Ovary (tissue), 7 donors: ENCODE measurements at regions not wholly inside any gene's neighbourhood (a gene's known extent, or its start where the extent isn't known, plus 50 kb on each side); places are given as distances from the start of the nearest gene placed in this dataset.

Experiments used
- DNase-seq, 5 donors: peaks; one replicate each; pipeline ENCODE4 v3.0.0-alpha.2; 2019 to 2020
- H3K27ac ChIP-seq, 2 donors: fragments of 200-600 bp; one replicate each; pipeline versions ENCODE4 v1.5.1 to v1.8.0; 2019 to 2022
- H3K27me3 ChIP-seq: fragments of 200-600 bp; one replicate; pipeline ENCODE4 v1.8.0; 2022
- H3K36me3 ChIP-seq: fragments of 200-600 bp; sonication (generic); one replicate; pipeline ENCODE4 v1.5.1; 2019
- H3K4me1 ChIP-seq: one replicate; pipeline ENCODE4 v1.8.1; 2013; ENCODE audit warnings: mild to moderate bottlenecking, moderate library complexity; ENCODE audit not compliant: insufficient read depth
- H3K4me3 ChIP-seq: fragments of 200-600 bp; sonication (generic); one replicate; pipeline ENCODE4 v1.5.1; 2017
- H3K9me3 ChIP-seq, 2 donors: fragments of 200-600 bp in 1 of 2; sonication (generic) in 1 of 2; one replicate each; pipeline versions ENCODE4 v1.5.1 to v1.8.1; 2013 to 2019; ENCODE audit warnings: mild to moderate bottlenecking in 1 of 2, moderate library complexity in 1 of 2
- EP300 ChIP-seq: sonication (generic); formaldehyde crosslinking; IDR thresholded peaks from one replicate; pipeline ENCODE4 v1.6.1; 2017; ENCODE audit warnings: antibody characterized with exemption
- POLR2A ChIP-seq: fragments of 450-650 bp; IDR thresholded peaks from one replicate; pipeline ENCODE4 v1.6.1; 2017; ENCODE audit warnings: antibody characterized with exemption, mild to moderate bottlenecking, moderate library complexity
- WGBS, 3 donors: extraction: QIAGEN DNeasy Blood & Tissue Kit in 1 of 3; methylation state at CpG; one replicate each; pipeline versions ENCODE4 v1.1.5 to v1.1.7; 2013 to 2017; 5-methylcytosine and 5-hydroxymethylcytosine counted together
- intact Hi-C, 4 donors: fragments of 100-400 bp; cut with DNase I; formaldehyde crosslinking; loops; one replicate each; pipeline versions ENCODE4 v1.11.0 to v1.15.1; 2022 to 2023
- TF ChIP-seq, protein P1 (sequence below), 3 donors: fragments of 450-650 bp in 2 of 3; fragments of 200-600 bp in 1 of 3; IDR thresholded peaks; one replicate each; pipeline versions ENCODE4 v1.5.1 to v1.8.0; 2016 to 2022; ENCODE audit warnings: antibody characterized with exemption in 3 of 3, mild to moderate bottlenecking in 1 of 3
- donor health status: DM: no; HTN: no; CAD: no; lungs with moderate emphysema.
- donor health status: DM: no; HTN: no; CAD: no.
- donor health status: Bipolar disorder and iron deficiency.
- donor health status: DM: no; HTN: no; CAD: no.
- donor health status: DM: yes; HTN: yes; CAD: no.

DNA sequence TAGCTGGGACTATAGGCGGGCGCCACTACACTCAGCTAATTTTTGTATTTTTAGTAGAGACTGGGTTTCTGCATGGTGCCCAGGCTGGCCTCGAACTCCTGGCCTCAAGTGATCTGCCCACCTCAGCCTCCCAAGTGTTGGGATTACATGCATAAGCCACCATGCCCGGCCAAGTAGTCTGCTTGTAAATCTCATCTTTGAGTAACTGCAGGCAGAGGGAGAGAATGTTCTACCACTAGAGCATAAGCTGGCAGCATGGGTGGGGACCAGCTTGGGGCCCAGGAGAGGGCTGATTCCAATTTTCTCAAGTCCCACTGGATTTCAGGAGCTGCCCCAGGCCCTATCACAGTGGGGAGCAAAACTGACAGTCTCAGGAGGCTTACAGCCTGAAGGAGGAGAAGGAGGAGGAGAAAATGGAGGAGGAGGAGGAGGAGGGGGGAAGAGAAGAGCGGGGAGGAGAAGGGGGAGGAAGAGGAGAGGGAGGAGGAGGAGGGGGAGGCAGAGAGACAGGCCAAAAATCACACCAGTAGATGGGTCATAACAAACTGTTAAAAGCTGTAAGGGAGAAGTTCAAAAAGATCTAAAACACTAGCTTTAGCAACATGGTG lies 229.1 kb upstream of the IGF1R start:
- H3K36me3 ChIP-seq, result no peaks in the 10 kb centered on the region
- peaks cover 3% of the 10 kb centered on the region for H3K4me1 ChIP-seq
- intact Hi-C loops, result no loop called here
- no peaks in the 10 kb centered on the region for H3K27me3 ChIP-seq
- no peak for DNase-seq
- H3K27ac ChIP-seq, result no peak overlapping the region
- no peak overlapping the region for H3K4me3 ChIP-seq
- H3K9me3 ChIP-seq, result no peaks in the 10 kb centered on the region
- 62 to 70% (median 66%) methylated on average over 5 of the region's 5 CpGs for WGBS, 3 donors
- TF ChIP-seq EP300 (no peak), POLR2A (no peak)
- TF ChIP-seq, protein P1, sequence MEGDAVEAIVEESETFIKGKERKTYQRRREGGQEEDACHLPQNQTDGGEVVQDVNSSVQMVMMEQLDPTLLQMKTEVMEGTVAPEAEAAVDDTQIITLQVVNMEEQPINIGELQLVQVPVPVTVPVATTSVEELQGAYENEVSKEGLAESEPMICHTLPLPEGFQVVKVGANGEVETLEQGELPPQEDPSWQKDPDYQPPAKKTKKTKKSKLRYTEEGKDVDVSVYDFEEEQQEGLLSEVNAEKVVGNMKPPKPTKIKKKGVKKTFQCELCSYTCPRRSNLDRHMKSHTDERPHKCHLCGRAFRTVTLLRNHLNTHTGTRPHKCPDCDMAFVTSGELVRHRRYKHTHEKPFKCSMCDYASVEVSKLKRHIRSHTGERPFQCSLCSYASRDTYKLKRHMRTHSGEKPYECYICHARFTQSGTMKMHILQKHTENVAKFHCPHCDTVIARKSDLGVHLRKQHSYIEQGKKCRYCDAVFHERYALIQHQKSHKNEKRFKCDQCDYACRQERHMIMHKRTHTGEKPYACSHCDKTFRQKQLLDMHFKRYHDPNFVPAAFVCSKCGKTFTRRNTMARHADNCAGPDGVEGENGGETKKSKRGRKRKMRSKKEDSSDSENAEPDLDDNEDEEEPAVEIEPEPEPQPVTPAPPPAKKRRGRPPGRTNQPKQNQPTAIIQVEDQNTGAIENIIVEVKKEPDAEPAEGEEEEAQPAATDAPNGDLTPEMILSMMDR (IDR thresholded peaks at IDR 0.05), result no peak

DNA sequence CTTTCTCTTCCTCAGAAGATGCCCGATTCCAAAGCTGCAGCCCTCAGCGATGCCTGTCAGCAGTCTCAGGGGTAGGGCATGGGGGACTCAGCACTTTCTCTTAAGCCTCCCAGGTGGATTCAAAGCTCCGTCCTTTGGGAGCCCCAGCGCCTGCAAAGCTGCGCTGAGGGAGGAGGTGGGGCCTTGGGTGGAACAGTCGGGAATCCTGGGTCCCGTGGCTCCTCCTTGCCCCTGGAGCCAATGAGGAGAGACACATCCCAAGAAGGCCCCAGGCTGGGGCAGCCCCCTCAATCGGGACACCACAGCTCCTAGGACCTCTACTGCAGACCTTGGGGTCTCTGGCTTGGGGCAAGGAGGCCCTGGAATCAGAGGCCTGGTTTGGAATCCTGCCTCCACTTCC lies 227.5 kb upstream of the IGF1R start:
- Histone ChIP-seq H3K9me3 (no peaks in the 10 kb centered on the region), H3K27me3 (no peaks in the 10 kb centered on the region), H3K4me1 (peaks cover 3% of the 10 kb centered on the region), H3K36me3 (no peaks in the 10 kb centered on the region), H3K4me3 (peak overlapping the region; percentile 4), H3K27ac (no peak overlapping the region)
- WGBS, 3 donors, result 23 to 46% (median 45%) methylated on average over 5 to 8 of the region's 8 CpGs
- intact Hi-C loops, result loop anchor here (2.0 to 5.0 kb wide), 3 partner anchors 108 to 114 kb away; no protein-coding TSS in a partner anchor
- no peak for DNase-seq
- TF ChIP-seq EP300, result no peak
- TF ChIP-seq POLR2A, result no peak
- TF ChIP-seq, protein P1 (IDR thresholded peaks at IDR 0.05), result no peak

DNA sequence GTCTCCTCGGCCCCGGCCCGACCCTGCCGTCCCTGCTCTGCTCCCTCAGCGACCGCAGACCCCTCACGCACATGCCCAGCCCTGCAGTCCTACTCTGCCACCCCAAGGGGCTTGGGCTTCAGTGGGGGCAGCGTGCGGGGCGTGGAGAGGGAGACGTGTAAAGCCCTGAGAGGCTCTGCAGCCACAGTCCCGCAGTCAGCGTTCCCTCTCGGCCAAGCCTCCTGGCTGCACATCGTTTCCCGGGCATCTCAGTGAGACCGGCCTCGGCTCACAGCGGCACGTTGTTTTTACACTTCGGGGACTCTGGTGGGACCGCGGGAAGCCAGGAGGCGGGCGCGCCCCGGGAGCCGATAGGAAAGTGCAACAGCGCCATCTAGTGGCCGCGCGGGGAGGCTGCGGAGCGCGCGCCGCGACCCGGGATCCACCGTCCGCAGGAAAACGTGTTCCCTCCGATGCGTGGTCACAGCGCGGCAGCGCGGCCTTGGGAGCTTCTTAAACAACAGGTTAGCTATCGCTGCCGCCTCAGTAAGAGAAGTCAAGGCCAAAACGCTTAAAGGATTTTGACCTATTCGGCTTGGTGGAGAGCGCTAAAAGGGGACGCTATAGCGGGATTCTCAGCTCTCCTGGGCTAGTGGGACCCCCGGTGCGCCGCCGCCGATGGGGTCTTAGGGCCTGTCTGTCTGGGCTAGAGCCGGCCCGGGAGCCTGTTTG lies 226.8 kb upstream of the IGF1R start:
- Histone ChIP-seq H3K9me3 (no peaks in the 10 kb centered on the region), H3K4me1 (peaks cover 3% of the 10 kb centered on the region), H3K27me3 (no peaks in the 10 kb centered on the region), H3K27ac (no peak overlapping the region), H3K36me3 (no peaks in the 10 kb centered on the region), H3K4me3 (peak overlapping the region; percentile 4)
- peak; percentile 61 to 84 (median 76) for DNase-seq
- WGBS, 3 donors, result 2 to 4% (median 2%) methylated on average over 62 of the region's 62 CpGs
- TF ChIP-seq POLR2A (no peak), EP300 (no peak)
- TF ChIP-seq, protein P1 (IDR thresholded peaks at IDR 0.05), result peak; percentile 88 to 95 (median 89)
- intact Hi-C loops, result loop anchor here (2.0 to 5.0 kb wide), 3 partner anchors 109 to 114 kb away; no protein-coding TSS in a partner anchor

DNA sequence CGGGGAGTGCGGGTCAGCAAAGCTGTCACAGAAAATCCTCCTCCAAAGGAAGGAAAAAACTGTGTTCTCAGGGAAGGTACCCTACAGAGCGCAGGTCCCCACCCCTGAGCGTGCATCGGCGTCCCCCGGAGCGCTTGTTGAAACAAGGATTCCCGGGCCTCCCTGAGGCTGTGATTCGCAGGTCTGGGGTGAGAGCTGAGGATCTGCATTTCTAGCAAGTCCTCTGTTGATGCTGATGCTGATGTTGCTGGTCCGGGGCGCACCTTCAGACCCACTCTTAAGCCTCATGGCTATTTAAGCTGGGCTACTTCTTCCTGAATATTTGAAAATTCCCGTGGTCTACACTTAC lies 226.2 kb upstream of the IGF1R start:
- TF ChIP-seq EP300 (no peak), POLR2A (no peak)
- TF ChIP-seq, protein P1 (IDR thresholded peaks at IDR 0.05), result no peak
- intact Hi-C loops, result loop anchor here in 2 of 4 donors (5.0 kb wide), 2 partner anchors 110 to 115 kb away; no protein-coding TSS in a partner anchor

More for the DNA sequence above, 226.2 kb upstream of the IGF1R start:
- H3K36me3 ChIP-seq, result no peaks in the 10 kb centered on the region
- DNase-seq, result no peak
- H3K9me3 ChIP-seq, result no peaks in the 10 kb centered on the region
- H3K4me1 ChIP-seq, result peaks cover 3% of the 10 kb centered on the region
- 17 to 22% (median 22%) methylated on average over 13 of the region's 13 CpGs for WGBS, 3 donors
- no peak overlapping the region for H3K4me3 ChIP-seq
- no peak overlapping the region for H3K27ac ChIP-seq
- H3K27me3 ChIP-seq, result no peaks in the 10 kb centered on the region
